ENCODE measurements at regions not wholly inside any gene's neighbourhood (a gene's known extent, or its start where the extent isn't known, plus 50 kb on each side); places are given as distances from the start of the nearest gene placed in this dataset.
"Not testable (repeated sequence)": the region's sequence is repeated elsewhere in the genome, so short reads cannot be mapped to it uniquely, and the experiment has no call there.

DNA sequence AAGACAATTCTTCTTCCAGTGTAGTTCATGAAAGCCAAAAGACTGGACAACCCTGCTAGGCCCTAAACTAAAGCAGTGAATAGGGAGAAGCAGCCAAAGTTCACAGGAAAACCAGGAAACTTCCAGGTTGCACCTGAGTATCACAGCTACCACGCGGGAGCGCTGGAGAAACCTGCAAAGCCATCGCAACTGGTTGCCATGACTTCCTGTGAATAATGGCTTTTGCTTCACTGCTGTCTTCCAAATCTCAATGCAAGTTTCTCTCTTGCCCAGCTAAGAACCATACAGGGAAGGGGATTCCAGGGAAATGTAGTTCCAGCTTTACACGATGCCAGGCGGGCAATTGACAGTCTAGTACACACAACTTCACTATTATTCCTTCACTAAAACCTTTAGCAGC lies 114.1 kb downstream of the GXYLT1 start:
- DNase-seq = no peak

DNA sequence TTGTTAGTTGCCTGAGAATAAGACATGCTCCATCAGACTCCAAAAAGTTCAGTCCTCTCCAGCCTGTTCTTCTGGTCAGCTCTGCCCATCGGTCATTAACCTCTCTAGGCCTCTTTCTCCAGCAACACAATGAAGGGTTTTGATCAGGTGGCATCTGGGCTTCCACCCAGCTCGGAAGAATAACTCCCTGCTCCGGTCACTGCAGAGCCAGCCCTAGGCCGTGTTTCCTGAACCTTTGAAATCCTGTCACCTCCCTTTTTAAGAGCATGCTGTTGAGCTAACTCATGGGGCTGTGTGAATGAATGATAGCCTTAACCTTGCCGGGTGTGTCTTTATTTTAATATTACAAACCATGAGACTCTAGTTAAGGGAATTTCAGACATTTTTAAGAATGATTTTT lies 117.1 kb downstream of the GXYLT1 start:
- no peak for DNase-seq

DNA sequence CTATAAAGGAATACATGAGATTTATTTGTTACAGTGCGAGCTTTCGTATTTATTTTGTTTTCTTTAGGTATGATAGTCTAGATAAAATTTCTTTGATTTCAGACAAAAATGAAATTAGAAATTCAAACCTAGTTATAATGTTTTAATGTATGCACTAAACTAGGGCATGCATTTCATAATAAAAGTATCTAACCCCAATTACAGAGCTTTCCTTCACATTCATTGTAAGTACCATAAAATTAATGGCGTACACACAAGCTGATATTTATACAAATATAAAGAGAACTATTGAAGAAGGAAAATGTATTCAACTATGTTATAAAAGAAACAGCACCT lies 120.2 kb downstream of the GXYLT1 start:
- no peak for DNase-seq

DNA sequence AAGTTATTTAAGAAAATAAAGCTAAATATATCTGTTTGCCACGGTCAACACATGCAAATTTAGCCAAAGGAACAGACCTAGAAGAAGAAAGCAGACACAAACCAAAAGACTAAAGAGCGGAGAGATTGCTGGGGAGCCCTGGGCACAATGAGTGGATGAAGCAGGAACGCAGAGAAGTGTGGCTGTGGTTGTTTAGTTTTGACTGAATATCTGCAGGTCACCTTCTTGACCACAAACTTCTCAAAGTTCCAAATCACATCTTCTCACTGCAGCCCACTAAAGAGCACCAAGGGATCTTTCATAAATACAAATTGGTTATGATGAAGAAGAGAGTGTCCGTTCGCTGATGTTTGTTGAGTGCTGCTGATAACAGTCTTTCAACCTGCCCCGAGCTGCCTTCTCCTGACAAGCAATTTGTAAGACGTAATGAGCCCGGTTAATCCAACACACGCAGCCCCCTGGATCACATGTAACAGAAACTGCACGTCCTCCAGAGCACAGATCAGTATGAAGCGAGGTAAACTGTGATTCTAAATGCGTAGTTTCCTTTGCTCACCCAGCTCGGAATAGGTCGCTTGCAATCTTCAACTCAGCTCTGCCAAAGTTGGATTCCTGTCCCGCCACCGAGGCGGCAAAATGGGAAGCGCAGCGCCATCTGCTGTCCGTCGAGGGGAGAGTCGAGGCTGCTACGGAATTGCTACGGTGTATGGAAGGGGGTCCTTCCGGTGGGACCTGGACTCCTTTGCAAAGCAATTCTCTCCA lies 120.8 kb downstream of the GXYLT1 start:
- peak; percentile 70 for DNase-seq

DNA sequence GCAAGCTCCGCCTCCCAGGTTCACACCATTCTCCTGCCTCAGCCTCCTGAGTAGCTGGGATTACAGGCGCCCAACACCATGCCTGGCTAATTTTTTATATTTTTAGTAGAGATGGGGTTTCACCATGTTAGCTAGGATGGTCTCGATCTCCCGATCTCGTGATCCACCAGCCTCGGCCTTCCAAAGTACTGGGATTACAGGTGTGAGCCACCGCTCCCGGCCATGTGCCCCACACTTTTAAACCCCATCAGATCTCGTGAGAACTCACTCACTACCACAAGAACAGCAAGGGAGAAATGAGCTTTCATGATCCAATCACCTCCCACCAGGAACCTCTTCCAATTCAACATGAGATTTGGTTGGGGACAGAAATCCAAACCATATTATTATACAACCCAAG lies 122.7 kb downstream of the GXYLT1 start:
- not testable (repeated sequence) for DNase-seq

DNA sequence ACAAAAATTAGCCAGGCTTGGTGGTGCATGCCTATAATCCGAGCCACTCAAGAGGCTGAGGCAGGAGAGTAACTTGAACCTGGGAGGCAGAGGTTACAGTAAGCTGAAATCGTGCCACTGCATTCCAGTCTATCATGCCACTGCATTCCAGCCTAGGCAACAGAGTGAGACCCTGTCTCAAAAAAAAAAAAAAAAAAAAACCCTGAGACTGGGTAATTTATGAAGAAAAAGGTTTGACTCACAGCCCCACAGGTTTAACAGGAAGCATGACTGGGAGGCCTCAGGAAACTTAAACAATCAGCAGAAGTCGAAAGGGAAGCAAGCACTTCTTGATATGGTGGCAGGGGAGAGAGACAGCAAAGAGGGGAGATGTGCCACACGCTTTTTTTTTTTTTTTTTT lies 123.2 kb downstream of the GXYLT1 start:
- DNase-seq = no peak

DNA sequence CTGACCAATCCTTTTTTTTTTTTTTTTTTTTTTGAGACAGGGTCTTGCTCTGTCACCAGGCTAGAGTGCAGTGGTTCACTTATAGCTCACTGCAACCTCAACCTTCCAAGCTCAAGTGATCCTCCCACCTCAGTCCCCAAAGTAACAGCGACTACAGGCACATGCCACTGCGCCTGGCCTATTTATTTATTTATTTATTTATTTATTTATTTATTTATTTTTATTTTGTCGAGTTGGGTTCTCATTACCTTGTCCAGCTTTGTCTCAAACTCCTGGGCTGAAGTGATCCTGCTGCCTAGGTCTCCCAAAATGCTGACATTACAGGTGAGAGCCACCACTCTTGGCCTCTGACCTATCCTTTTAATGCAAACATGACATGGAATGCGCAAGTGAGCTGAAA lies 124.4 kb downstream of the GXYLT1 start:
- no peak for DNase-seq

DNA sequence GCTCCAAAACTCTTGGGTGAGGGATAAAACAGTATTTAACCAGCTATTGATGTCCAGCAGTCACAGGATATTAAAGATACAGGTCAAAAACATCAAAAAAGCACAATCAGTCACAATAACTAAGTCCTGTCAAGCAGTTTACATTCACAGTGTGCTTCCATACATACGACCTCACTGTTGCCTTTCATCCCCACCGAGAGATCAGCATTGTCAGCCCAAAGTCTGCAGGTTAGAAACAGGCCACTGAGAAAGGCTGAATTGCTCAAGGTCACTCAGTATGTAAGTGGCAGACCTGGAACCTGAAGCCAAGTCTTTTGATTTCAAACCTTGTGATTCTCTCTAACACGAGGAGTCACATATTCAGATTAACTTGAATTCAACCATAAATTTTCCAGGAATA lies 124.9 kb downstream of the GXYLT1 start:
- DNase-seq = no peak

DNA sequence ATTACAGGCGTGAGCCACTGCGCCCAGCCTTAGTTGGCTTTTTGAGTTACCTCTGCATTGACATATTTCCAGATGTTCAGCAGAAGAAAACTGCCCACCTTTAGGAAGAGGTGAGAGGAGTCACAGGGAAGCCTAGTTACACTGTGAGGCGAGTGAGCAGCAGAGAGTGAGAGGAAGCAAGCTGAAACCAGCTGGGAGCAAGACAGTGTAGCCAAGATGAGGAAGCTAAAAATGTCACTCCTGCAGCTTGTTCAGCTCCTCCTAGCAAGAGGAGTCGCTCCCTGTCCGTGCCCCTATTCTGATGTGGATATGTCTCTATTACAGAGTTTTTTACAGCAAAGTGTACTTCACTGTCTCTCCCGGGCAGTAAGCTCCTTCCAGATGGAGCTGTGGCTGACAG lies 127.6 kb downstream of the GXYLT1 start:
- DNase-seq = no peak

DNA sequence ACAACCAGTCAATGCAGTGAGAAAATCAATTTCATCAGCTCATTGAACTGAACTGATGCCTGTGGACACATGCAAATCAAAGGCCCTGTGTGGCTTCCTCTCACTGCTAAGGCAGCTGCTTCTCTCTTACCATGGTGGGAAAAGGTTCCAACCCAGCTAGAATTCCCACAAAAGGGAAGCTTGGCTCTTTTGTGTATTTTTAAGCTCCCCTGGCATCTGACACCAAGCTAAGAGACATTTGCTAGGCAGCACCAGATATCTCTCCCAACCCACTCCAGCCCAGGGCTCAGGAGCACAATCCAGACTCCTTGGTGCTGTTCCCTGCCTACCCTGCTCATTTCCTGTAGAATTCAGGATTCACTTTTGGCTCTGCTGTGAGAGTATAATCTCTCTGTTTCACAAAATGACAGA lies 129.6 kb downstream of the GXYLT1 start:
- no peak for DNase-seq

DNA sequence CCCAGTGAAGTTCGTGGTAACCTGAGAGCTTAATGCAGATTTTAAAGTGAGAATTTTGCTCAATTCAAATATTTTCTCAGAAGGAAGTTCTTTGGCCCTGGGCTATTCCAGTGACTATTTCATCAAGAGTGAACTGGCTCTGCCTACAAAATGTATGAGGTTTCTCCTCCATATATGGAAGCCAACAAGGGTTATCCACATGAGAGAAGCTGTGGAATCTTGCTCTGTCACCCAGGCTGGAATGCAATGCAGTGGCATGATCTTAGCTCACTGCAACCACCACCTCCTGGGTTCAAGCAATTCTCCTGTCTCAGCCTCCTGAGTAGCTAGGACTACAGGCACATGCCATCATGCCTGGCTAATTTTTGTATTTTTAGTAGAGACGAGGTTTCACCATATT lies 132.2 kb downstream of the GXYLT1 start:
- not testable (repeated sequence) for DNase-seq

DNA sequence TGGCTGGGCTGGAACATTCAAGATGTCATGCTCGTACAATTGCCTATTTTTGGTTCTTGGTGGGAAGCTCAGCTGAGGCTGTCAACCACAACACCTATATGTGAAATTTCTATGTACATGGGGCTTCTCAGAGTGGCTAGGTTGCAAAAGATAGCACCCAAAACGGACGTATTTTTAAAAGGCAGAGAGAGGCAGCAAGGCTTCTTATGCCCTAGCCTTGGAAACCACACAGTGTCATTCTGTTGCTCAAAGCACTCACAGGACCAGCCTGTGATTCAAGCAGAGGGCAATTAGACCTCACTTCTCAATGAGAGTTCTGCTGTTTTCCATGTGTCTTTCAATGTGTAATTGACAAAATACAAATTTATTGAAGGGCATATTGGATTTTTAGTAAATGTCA lies 134.0 kb downstream of the GXYLT1 start:
- no peak for DNase-seq

DNA sequence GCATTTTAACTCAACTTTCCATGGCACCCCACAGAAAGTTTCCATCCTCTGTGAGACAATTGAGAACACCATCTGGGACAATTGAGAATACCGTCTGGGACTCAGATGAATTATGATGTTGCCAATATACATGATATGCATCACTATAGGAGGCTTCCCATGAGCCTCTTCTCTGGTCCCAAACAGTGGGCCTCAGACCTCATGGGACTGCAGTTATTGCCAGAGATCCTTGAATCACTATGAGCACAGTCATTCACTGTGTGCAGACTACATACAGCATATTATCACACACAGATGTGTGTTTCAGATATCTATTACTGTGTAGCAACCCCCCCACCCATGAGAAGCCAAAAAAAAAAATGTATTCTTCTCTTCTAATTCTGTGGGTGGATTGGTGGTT lies 134.4 kb downstream of the GXYLT1 start:
- DNase-seq = no peak

DNA sequence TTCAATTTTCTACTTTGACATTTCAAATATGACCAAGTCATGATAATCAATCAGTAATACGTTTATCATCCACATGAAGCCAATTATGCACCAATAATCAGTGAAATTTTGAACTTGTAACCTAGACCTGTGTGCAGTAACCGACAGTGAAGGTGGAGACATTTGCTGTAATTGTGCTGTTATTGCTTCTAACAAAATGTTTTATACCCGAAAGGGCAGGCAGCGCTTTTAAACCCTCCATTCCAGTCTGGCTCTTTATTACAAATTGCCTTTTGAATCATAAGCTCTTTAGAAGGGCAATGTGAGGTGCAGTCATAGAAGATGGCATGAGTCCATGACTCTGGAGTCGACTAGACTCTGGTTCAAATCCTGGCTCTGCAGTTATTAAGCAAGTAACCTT lies 135.7 kb downstream of the GXYLT1 start:
- DNase-seq = no peak

DNA sequence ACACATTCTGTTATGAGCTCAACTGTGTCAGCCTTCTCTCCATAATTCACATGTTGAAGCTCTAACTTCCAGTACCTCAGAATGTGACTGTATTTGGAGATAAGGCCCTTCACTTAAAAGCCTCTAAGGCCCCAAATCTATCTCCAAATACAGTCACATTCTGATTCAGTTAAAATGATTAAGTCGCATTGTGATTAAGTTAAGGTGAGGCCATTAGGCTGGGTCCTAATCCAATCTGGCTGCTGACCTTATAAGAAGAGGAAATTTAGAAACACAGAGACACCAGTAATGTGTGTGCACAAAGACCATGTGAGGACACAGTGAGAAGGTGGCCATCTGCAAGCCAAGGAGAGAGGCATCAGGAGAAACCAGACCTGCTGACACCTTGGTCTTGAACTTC lies 141.6 kb downstream of the GXYLT1 start:
- DNase-seq = no peak

DNA sequence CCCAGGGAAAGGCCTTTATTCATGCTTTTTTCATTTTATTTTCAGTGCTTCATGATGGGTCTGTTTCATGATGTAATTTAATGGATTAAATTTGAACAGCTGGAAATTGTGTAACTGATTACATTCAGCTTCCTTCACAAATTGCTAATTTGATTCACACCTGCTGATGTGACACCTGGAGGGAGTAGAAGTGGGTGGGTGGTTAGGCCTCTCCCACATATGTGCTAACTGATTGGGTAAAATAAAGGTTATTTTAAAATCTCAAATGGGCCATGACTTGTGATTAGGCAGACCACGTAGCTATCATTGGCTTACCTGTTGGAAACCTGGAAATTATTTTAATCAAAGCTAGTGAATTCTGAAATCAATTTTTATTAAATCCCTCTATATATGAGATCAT lies 142.1 kb downstream of the GXYLT1 start:
- DNase-seq = no peak

DNA sequence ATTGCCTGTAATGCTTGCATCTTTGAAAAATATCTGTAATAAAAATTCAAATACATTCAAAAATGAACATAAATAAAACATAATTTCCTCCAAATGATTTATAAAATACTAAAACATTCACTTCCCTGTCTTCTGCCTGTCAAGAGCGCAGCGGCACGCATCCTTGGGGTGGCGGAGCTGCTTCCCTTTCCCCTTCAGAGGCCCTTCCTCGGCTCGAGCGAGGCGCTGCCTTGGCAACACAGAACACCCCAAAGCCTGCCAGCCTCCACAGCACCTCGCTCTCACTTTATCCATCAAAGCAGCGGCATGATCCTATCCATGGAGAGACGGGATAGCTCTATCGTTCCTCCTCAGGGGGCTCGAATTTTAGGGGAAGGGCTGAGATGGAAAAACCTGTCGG lies 146.2 kb downstream of the GXYLT1 start:
- no peak for DNase-seq

DNA sequence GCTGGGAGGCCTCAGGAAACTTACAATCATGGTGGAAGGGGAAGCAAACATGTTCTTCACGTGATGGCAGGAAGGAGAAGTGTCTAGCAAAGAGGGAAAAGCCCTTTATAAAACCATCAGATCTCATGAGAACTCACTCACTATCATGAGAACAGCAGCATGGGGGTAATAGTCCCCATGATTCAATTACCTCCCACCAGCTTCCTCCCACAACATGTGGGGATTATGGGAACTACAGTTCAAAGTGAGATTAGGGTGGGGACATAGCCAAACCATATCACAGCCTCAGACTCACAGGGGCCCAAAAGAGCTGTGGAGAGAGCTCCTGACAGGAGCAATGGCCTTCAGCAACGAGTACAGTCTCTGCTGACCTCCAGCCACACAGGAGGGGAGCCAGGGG lies 151.4 kb downstream of the GXYLT1 start:
- DNase-seq = no peak

DNA sequence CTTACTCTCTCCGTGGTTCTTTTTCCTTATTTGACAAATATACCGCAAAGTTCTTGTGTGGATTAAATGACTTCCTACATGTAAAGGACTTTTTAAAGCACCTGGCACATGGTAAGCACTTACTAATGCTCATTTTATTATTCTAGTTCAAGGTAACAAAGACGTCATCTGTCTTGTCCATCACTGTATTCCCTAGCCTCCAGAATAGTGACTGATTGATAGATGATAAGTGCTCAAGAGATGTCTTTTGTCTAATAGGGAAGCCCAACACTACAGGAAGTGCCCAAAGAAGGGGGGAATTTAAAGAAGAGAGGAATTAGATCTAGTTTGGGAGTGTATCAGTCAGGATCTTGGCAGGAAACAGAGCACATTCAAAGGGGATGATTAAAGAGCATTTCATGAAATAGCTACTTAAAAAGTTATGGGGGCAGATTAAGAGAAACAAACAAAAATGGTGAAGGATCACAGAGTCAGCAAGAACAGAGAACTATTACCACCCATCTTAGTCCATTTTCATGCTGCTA lies 151.9 kb downstream of the GXYLT1 start:
- DNase-seq = no peak

DNA sequence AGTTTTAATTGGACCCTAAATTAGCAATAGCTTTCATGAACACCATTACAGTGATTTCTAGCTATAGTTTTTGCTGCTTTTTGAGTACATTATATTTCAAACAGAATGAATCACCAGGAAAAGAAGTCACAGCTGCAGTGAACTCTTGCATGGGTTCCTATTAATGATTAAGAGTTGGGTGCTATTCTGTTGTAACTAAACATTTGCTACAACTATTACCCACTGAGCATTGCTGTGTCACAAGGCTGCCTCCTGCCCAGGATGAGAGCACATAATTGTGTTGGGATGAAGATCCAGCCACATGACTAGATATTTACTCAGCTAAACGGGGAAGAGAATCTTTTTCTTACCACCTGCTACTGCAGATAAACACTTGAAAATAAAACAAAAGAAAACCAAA lies 152.7 kb downstream of the GXYLT1 start:
- no peak for DNase-seq

DNA sequence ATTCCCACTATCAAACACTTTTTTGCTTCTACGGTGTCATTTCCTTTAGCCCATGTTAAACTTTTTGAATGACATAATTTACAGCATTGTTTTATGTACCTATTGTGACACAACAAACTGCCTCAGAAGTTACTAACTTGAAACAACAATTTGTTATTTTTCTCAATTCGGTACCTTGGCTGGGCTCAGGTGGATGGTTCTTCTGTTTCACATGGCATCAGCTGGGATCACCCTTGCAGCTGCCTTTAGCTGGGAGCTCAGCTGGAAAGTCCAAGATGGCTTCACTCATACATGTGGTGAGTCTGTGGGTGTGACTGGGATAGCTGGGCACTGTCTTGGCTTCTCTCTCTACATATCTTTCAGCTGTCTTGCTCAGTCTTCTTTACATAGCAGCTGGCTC lies 156.0 kb downstream of the GXYLT1 start:
- DNase-seq = no peak

DNA sequence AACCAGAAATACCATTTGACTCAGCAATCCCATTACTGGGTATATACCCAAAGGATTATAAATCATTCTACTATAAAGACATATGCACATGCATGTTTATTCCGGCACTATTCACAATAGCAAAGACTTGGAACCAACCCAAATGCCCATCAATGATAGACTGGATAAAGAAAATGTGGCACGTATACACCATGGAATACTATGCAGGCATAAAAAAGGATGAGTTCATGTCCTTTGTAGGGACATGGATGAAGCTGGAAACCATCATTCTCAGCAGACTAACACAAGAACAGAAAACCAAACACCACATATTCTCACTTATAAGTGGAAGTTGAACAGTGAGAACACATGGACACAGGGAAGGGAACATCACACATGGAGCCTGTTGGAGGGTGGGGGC lies 158.2 kb downstream of the GXYLT1 start:
- not testable (repeated sequence) for DNase-seq

DNA sequence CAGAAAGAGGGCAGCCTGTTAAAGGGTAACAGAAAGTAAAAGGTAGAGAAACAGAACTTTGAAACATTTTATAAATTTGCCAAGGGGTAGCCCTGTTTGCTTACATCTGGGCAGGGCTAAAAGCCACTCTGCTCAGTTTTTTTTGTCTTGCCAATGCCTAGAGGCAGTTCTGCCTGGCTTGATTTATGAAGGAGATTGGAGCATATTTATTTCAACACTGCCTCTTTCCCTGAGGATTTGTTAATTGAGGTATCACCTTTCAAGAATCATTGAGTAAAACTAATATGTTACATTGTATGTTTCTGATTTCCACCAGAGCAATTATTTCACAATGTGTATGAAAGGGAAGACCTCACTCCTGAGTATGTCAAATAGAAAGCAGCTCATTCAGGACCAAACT lies 160.8 kb downstream of the GXYLT1 start:
- DNase-seq = no peak

DNA sequence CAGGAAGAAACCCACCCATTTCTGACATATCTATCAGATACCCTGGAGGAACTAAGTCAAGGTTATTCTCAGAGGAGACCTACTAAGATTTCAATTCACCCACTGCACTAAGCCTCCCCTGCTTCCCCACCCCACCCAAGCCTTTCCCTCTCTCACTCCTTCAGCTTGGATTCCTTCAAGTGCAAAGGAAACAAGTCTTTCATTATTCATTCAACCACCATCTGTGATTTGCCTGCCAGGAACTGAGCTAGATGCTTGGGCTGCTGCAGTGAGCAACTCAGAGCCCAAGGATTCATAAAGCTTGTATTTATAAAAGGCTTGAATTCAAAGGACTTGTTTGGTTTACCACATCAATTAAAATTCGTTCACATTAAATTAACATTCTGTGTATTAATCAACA lies 161.3 kb downstream of the GXYLT1 start:
- DNase-seq = no peak

DNA sequence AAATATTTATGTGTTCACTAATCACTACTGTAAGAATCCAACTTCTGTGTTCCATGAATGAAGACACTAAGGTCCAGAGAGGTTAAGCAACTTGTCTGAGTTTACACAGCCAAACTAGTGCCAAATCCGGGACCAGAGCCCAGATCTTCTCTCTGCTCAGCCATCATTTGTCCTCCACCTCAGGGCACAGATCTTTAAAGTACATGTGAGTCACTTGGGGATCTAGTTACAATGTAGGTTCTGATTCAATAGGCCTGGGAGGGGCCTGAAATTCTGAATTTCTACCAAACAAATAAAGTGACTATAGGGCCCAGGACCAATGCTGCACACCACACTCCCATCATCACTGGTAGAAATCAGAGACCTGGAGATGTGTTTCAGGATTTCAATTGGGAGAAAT lies 162.9 kb downstream of the GXYLT1 start:
- DNase-seq = no peak

Measured in stimulated activated CD4-positive, alpha-beta T cell treated with anti-CD3 and anti-CD28 coated beads, Interleukin-12 subunit alpha, Interleukin-12 subunit beta, amount 100 ng/mL, for 4 hours (primary cell).